Stimulated activated memory B cell treated with anti-CD40 and anti-IgM and Interleukin-4, amounts not matched to agents 10 μg/mL and 1 μg/mL and 100 μg/mL, for 72 hours (primary cell): ENCODE measurements at regions not wholly inside any gene's neighbourhood (a gene's known extent, or its start where the extent isn't known, plus 50 kb on each side); places are given as distances from the start of the nearest gene placed in this dataset.
A peak's percentile ranks its signal among the peaks of the same experiment; 100 is the strongest.
"Not testable (repeated sequence)": the region's sequence is repeated elsewhere in the genome, so short reads cannot be mapped to it uniquely, and the experiment has no call there.

Experiments used
- ATAC-seq: fragments of 150-1000 bp; cut with Tn5 transposase; 2 replicates; pipeline ENCODE4 v1.10.0; 2021
- H3K27ac Mint-ChIP-seq: one replicate; pipeline ENCODE4 v1.8.0; 2022; ENCODE audit warnings: mild to moderate bottlenecking, mixed read lengths
- H3K27me3 Mint-ChIP-seq: one replicate; pipeline ENCODE4 v1.8.0; 2022; ENCODE audit warnings: mixed read lengths
- H3K36me3 Mint-ChIP-seq: one replicate; pipeline ENCODE4 v1.8.0; 2022; ENCODE audit warnings: mixed read lengths
- H3K4me1 Mint-ChIP-seq: one replicate; pipeline ENCODE4 v1.8.0; 2022; ENCODE audit warnings: mixed read lengths
- H3K4me3 Mint-ChIP-seq: one replicate; pipeline ENCODE4 v1.8.0; 2022; ENCODE audit warnings: mild to moderate bottlenecking, moderate library complexity, mixed read lengths
- H3K9me3 Mint-ChIP-seq: one replicate; pipeline ENCODE4 v1.8.0; 2022; ENCODE audit warnings: mixed read lengths

- Mint-ChIP-seq H3K9me3 (peaks cover 7% of the 10 kb centered on the region), H3K27ac (peak overlapping the region; percentile 20), H3K4me3 (no peak overlapping the region), H3K27me3 (no peaks in the 10 kb centered on the region), H3K36me3 (peaks cover 18% of the 10 kb centered on the region), H3K4me1 (peaks cover 60% of the 10 kb centered on the region)
- no peak for ATAC-seq
These were observed 76.3 kb upstream of the SIRPA start for GRCh38 chr20:1818895-1819294.

DNA sequence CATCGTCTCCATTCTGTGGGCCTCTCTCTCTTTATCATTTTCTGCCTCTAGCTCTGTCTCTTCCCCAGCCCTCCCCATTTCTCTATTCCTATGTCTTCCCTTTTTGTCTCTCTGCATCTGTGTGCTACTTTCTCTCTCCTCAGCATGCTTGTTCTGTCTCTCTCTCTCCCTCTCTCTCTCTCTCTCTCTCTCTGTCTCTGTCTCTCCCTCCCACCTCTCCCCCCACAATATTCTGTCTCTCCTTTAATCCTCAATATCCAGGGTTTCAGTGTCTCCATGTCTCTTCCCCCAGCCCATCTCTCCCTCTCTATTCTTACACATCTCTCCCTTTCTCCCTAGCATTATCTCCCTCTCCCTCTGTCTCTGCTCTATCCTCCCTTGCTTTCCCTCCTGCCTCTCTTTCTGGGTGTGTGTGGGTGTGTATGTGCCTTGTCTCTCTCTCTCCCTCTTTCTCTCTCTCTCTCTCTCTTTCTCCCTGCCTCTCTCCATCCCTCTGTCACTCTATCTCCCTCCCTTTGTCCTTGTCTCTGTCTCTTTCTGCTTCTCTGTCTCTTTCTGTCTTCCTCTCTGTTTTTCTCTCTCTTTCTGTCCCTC, 76.9 kb upstream of the SIRPA start:
- ATAC-seq, result no peak
- peaks cover 59% of the 10 kb centered on the region for H3K4me1 Mint-ChIP-seq

GRCh38 chr20:1817577-1818211, 77.5 kb upstream of the SIRPA start:
- Mint-ChIP-seq H3K4me1 (peaks cover 60% of the 10 kb centered on the region), H3K4me3 (no peak overlapping the region), H3K27ac (peak overlapping the region; percentile 20), H3K27me3 (no peaks in the 10 kb centered on the region), H3K9me3 (peaks cover 3% of the 10 kb centered on the region), H3K36me3 (peaks cover 13% of the 10 kb centered on the region)
- no peak for ATAC-seq

More for the DNA sequence above, 76.9 kb upstream of the SIRPA start:
- peaks cover 13% of the 10 kb centered on the region for H3K36me3 Mint-ChIP-seq
- H3K9me3 Mint-ChIP-seq, result peaks cover 3% of the 10 kb centered on the region
- H3K27me3 Mint-ChIP-seq, result no peaks in the 10 kb centered on the region
- H3K27ac Mint-ChIP-seq, result peak overlapping the region; percentile 20
- no peak overlapping the region for H3K4me3 Mint-ChIP-seq

- peaks cover 6% of the 10 kb centered on the region for H3K36me3 Mint-ChIP-seq
- ATAC-seq, result no peak
- H3K9me3 Mint-ChIP-seq, result no peaks in the 10 kb centered on the region
- H3K27ac Mint-ChIP-seq, result peak overlapping the region; percentile 23
- H3K27me3 Mint-ChIP-seq, result no peaks in the 10 kb centered on the region
- no peak overlapping the region for H3K4me3 Mint-ChIP-seq
- peaks cover 62% of the 10 kb centered on the region for H3K4me1 Mint-ChIP-seq
These were observed 78.5 kb upstream of the SIRPA start for GRCh38 chr20:1816384-1817381.

DNA sequence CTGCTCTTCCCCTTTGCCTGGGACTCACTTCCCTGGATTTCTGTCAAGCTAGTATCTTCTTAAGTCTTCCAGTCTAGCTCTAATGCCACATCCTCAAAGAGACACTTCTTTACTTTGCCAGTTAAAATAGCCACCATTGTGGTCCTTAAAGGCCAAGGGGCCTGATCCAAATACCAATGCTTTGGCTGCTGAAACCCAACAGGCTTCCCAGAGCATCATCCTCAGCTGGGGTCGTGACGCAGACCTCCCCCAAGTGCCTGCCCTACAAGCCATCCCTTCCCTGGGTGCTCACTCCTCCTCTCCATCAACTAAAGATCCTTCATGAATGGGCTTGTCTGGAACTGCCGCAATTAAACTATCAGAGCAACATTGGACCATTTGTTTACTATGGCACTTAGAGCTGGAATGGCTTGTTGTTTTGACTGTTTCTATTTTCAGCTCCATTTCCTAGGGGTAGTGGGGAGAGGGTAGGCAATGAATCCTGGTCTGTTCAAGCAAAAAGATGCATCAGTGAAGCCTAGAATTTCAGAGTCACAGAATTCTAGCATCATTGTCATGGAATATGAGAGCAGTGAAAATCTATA, 79.6 kb upstream of the SIRPA start:
- Mint-ChIP-seq H3K36me3 (no peaks in the 10 kb centered on the region), H3K27ac (peak overlapping the region; percentile 23), H3K9me3 (no peaks in the 10 kb centered on the region), H3K4me1 (peaks cover 64% of the 10 kb centered on the region), H3K27me3 (no peaks in the 10 kb centered on the region), H3K4me3 (no peak overlapping the region)
- no peak for ATAC-seq

DNA sequence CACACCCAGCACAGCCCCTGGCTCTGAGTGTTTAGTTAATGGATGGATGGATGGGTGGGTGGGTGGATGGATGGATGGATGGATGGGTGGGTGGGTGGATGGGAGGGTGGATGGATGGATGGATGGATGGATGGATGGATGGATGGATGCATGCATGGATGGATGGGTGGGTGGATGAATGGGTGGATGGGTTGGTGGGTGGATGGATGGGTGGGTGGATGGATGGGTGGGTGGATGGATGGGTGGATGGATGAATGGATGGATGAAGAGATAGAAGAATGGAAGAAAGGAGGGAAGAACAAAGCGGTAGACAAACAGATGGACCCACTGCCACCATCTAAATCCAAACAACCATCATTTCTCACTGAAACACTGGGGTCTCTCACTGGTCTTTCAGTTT, 80.3 kb upstream of the SIRPA start:
- H3K27ac Mint-ChIP-seq, result peak overlapping the region; percentile 23
- not testable (repeated sequence) for H3K27me3 Mint-ChIP-seq
- H3K4me1 Mint-ChIP-seq, result peaks cover 64% of the 10 kb centered on the region

GRCh38 chr20:1813674-1814635, 81.3 kb upstream of the SIRPA start:
- H3K36me3 Mint-ChIP-seq, result no peaks in the 10 kb centered on the region
- no peaks in the 10 kb centered on the region for H3K27me3 Mint-ChIP-seq
- ATAC-seq, result no peak
- H3K4me1 Mint-ChIP-seq, result peaks cover 64% of the 10 kb centered on the region
- H3K9me3 Mint-ChIP-seq, result no peaks in the 10 kb centered on the region
- H3K27ac Mint-ChIP-seq, result no peak overlapping the region
- no peak overlapping the region for H3K4me3 Mint-ChIP-seq

More for the DNA sequence above, 80.3 kb upstream of the SIRPA start:
- H3K4me3 Mint-ChIP-seq, H3K9me3 Mint-ChIP-seq, ATAC-seq, H3K36me3 Mint-ChIP-seq: not testable (repeated sequence)

DNA sequence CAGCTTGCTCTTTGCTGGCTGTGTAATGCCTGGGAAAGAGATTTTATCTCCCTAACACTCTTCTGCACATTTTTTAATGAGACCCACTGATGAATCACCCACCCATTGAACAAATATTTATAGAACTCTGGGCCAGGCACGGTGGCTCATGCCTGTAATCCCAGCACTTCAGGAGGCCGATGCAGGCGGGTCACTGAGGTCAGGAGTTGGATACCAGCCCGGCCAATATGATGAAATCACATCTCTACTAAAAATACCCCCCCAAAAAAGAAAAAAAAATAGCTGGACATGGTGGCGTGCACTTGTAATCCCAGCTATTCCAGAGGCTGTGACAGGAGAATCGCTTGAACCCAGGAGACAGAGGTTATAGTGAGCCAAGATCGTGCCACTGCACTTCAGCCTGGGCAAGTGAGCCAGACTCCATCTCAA, 82.1 kb upstream of the SIRPA start:
- no peak overlapping the region for H3K4me3 Mint-ChIP-seq
- no peaks in the 10 kb centered on the region for H3K36me3 Mint-ChIP-seq
- H3K27me3 Mint-ChIP-seq, result no peaks in the 10 kb centered on the region
- no peaks in the 10 kb centered on the region for H3K9me3 Mint-ChIP-seq
- no peak for ATAC-seq
- H3K4me1 Mint-ChIP-seq, result peaks cover 64% of the 10 kb centered on the region
- no peak overlapping the region for H3K27ac Mint-ChIP-seq

GRCh38 chr20:1811621-1812498, 83.3 kb upstream of the SIRPA start:
- Mint-ChIP-seq H3K4me1 (peaks cover 64% of the 10 kb centered on the region), H3K9me3 (no peaks in the 10 kb centered on the region), H3K27ac (peak overlapping the region; percentile 60), H3K36me3 (no peaks in the 10 kb centered on the region), H3K27me3 (no peaks in the 10 kb centered on the region), H3K4me3 (no peak overlapping the region)
- ATAC-seq, result no peak

- peak overlapping the region; percentile 60 for H3K27ac Mint-ChIP-seq
- peak; percentile 71 for ATAC-seq
- H3K9me3 Mint-ChIP-seq, result no peaks in the 10 kb centered on the region
These were observed 84.1 kb upstream of the SIRPA start for GRCh38 chr20:1810926-1811620.

DNA sequence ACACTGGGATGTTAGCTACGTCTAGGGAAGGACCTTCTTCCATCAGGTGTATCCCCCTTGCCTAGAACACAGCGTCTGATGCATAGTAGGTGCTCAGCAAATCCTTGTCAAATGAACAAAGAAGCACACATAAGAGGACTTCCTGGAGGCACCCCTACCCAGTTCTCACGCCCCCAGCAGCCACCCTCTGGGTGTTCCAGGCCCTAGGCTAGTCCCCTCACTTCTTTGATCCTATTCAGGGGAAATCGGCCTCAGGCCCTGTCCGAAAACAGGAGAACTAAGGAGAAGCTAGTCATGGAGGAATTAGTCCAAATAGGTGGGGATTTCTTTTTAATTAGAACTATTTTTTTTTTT, 84.7 kb upstream of the SIRPA start:
- Mint-ChIP-seq H3K9me3 (no peaks in the 10 kb centered on the region), H3K27me3 (no peaks in the 10 kb centered on the region), H3K4me1 (peaks cover 53% of the 10 kb centered on the region), H3K27ac (peak overlapping the region; percentile 60), H3K36me3 (no peaks in the 10 kb centered on the region), H3K4me3 (no peak overlapping the region)
- ATAC-seq, result no peak

More at GRCh38 chr20:1810926-1811620, 84.1 kb upstream of the SIRPA start:
- H3K36me3 Mint-ChIP-seq, result no peaks in the 10 kb centered on the region
- H3K4me1 Mint-ChIP-seq, result peaks cover 56% of the 10 kb centered on the region
- H3K27me3 Mint-ChIP-seq, result no peaks in the 10 kb centered on the region
- H3K4me3 Mint-ChIP-seq, result no peak overlapping the region

DNA sequence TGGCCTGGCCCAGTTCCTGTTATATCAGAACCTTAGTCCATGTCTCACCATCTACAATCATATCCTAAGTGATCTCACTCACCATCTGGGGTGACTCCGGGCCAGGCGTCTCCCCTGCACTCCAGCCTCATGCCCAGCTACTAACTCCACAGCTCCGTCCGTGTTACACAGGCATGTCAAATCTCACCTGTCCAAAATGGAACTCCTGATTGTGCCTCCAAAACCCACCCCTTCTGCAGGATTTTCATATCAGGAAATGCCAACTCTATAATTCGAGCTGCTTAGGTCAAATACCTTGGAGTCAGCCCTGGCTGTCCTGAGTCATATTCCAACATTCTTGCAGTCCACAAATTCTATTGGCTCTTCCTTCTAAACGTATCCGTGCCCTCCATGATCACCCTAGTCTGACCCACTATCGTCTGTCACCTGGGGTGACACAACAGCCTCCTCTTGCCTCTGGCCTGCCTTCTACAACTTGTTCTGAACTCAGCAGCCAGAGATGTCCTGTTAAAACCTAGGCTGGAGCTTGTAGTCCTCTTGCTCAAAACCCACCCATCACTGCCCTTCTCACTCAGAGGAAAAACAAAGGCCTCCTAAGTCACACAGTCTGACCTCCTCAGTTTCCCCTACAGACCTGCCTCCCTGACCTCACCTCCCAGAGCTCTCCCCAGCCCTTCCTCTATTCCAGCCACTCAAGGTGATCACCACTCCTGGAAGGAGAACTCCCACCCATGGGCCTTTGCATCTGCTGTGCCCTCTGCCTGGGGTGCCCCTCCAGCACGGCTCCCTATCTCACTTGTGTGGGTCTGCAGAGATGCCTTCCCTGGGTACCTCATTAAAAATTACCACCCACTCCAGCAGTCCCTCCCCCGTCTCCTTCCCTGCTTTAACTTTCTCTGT, 85.3 kb upstream of the SIRPA start:
- no peaks in the 10 kb centered on the region for H3K36me3 Mint-ChIP-seq
- H3K27me3 Mint-ChIP-seq, result no peaks in the 10 kb centered on the region
- peak overlapping the region; percentile 4 for H3K4me3 Mint-ChIP-seq
- peak overlapping the region; percentile 60 for H3K27ac Mint-ChIP-seq
- no peaks in the 10 kb centered on the region for H3K9me3 Mint-ChIP-seq
- ATAC-seq, result no peak
- peaks cover 48% of the 10 kb centered on the region for H3K4me1 Mint-ChIP-seq
